K562 (cell line): ENCODE measurements at regions not wholly inside any gene's neighbourhood (a gene's known extent, or its start where the extent isn't known, plus 50 kb on each side); places are given as distances from the start of the nearest gene placed in this dataset.

Experiments used
- ATAC-seq: fragments of 200-7000 bp; cut with Tn5 transposase; 3 replicates; pipeline ENCODE4 v1.9.1; 2020; ENCODE audit warnings: moderate library complexity
- BruUV-seq: library from RNA; stranded (reverse); fragments of 400-500 nt; replicated peaks from 2 replicates; lab custom pipeline; 2021; lab: Mats Ljungman, UMichigan
- CTCF ChIA-PET: fragments of 300-600 bp; formaldehyde crosslinking; extraction: SDS; loops from one replicate; lab custom pipeline; 2021; ENCODE audit warnings: low intra/inter-chr PET ratio; lab: Yijun Ruan, JAX
- POLR2A ChIA-PET: fragments of 300-600, 350-650 bp; sonication (Branson Sonifier 250); formaldehyde crosslinking; extraction: SDS; loops from one replicate; lab custom pipeline; 2021; ENCODE audit warnings: antibody characterized with exemption, inconsistent platforms; lab: Yijun Ruan, JAX
- DNase-seq, 4 experiments: peaks; one replicate each; pipeline versions ENCODE4 v3.0.0 to v3.0.0-alpha.2; 2011 to 2018; ENCODE audit warnings: low spot score in 3 of 4, mixed read lengths in 3 of 4; ENCODE audit errors: extremely low read depth in 1 of 4
- FAIRE-seq: peaks from 2 replicates; lab custom pipeline; 2011; peaks lifted over from hg19 to GRCh38; lab: Jason Lieb, UNC
- H2AFZ ChIP-seq: 2 replicates; pipeline ENCODE4 v1.6.0; 2011; ENCODE audit warnings: low read depth, low read length, control low read depth, inconsistent platforms
- H3K27ac ChIP-seq: fragments of 200-600 bp; 3 replicates; pipeline ENCODE4 v1.8.0; 2011; ENCODE audit warnings: low read depth, mild to moderate bottlenecking, control low read depth, inconsistent platforms, low read length, moderate library complexity, mixed read lengths; ENCODE audit errors: extremely low read depth
- H3K27me3 ChIP-seq, 2 experiments: fragments of 300-600 bp in 1 of 2; 2 replicates in 1 of 2; 3 replicates in 1 of 2; pipeline versions ENCODE4 v1.6.0 to v1.8.0; 2011; ENCODE audit warnings: inconsistent platforms in 2 of 2, low read length in 2 of 2, mild to moderate bottlenecking in 1 of 2, mixed read lengths in 1 of 2, moderate library complexity in 1 of 2; ENCODE audit not compliant: control insufficient read depth in 2 of 2, insufficient read depth in 2 of 2
- H3K36me3 ChIP-seq: fragments of 300-600 bp; 3 replicates; pipeline ENCODE4 v1.8.0; 2011; ENCODE audit warnings: mild to moderate bottlenecking, low read length, inconsistent platforms; ENCODE audit not compliant: control insufficient read depth, insufficient read depth
- H3K4me1 ChIP-seq, 2 experiments: fragments of 200-600 bp in 1 of 2; replicated peaks in 1 of 2; 2 replicates in 1 of 2; 3 replicates in 1 of 2; pipeline versions ENCODE4 v1.5.1 to v1.8.0; 2011; ENCODE audit warnings: inconsistent platforms in 2 of 2, low read length in 2 of 2, mild to moderate bottlenecking in 1 of 2, mixed read lengths in 1 of 2, moderate library complexity in 1 of 2; ENCODE audit not compliant: control insufficient read depth in 2 of 2, insufficient read depth in 2 of 2
- H3K4me2 ChIP-seq: 2 replicates; pipeline ENCODE4 v1.6.1; 2011; ENCODE audit warnings: low read length, control low read depth, inconsistent platforms, mixed read lengths; ENCODE audit not compliant: insufficient read depth
- H3K4me3 ChIP-seq: fragments of 200-600 bp; sonication (generic), shearing (Covaris generic); 2 replicates; pipeline ENCODE4 v1.5.1; 2016; ENCODE audit warnings: control low read depth, inconsistent platforms
- H3K79me2 ChIP-seq: fragments of 200-600 bp; 3 replicates; pipeline ENCODE4 v1.8.0; 2011; ENCODE audit warnings: low read length, inconsistent platforms; ENCODE audit not compliant: control insufficient read depth, insufficient read depth
- H3K9ac ChIP-seq, 2 experiments: 2 replicates each; pipeline versions ENCODE4 v1.6.0 to v1.6.1; 2011; ENCODE audit warnings: low read depth in 2 of 2, low read length in 2 of 2, control low read depth in 1 of 2, inconsistent platforms in 1 of 2, mild to moderate bottlenecking in 1 of 2, mixed read lengths in 1 of 2; ENCODE audit not compliant: insufficient read depth in 1 of 2
- H3K9me1 ChIP-seq: one replicate; pipeline ENCODE4 v1.6.0; 2011; ENCODE audit warnings: inconsistent platforms, mild to moderate bottlenecking, low read length, moderate library complexity; ENCODE audit not compliant: control insufficient read depth, insufficient read depth
- H3K9me3 ChIP-seq: replicated peaks from 2 replicates; pipeline ENCODE4 v1.5.1; 2011; ENCODE audit warnings: low read depth, low read length, inconsistent platforms; ENCODE audit not compliant: control insufficient read depth, insufficient read depth
- H4K20me1 ChIP-seq: replicated peaks from 2 replicates; pipeline ENCODE4 v1.6.1; 2011; ENCODE audit warnings: low read length, inconsistent platforms, mixed read lengths; ENCODE audit not compliant: control insufficient read depth, insufficient read depth
- ARID1B ChIP-seq: fragments of 450-650 bp; IDR thresholded peaks from 2 replicates; pipeline ENCODE4 v1.6.1; 2016; ENCODE audit warnings: antibody characterized with exemption, mild to moderate bottlenecking, inconsistent platforms
- ATF6 ChIP-seq: sonication (generic); formaldehyde crosslinking; IDR thresholded peaks from 2 replicates; pipeline ENCODE4 v1.4.0; 2020; ENCODE audit warnings: mild to moderate bottlenecking, missing genetic modification reagents
- CEBPG ChIP-seq, 3 experiments: fragments of 200-800 bp in 1 of 3; sonication (Bioruptor generic) in 1 of 3; sonication (generic) in 1 of 3; formaldehyde crosslinking in 1 of 3; IDR thresholded peaks in 2 of 3; conservative IDR thresholded peaks in 1 of 3; 2 replicates each; pipeline versions ENCODE4 v1.6.1 to v1.8.0; 2016 to 2022; ENCODE audit warnings: missing compliant biosample characterization in 2 of 3, missing genetic modification characterization in 2 of 3, mild to moderate bottlenecking in 1 of 3, missing genetic modification reagents in 1 of 3
- ETV6 ChIP-seq, 3 experiments: fragments of 150-350 bp in 1 of 3; sonication (generic) in 1 of 3; formaldehyde crosslinking in 1 of 3; IDR thresholded peaks; 2 replicates each; pipeline versions ENCODE4 v1.6.1 to v1.8.0; 2014 to 2022; ENCODE audit warnings: borderline replicate concordance in 2 of 3, low read depth in 2 of 3, antibody characterized with exemption in 1 of 3, low read length in 1 of 3, mild to moderate bottlenecking in 1 of 3, missing genetic modification reagents in 1 of 3
- FOXP1 ChIP-seq: sonication (generic); formaldehyde crosslinking; IDR thresholded peaks from 2 replicates; pipeline ENCODE4 v1.8.0; 2022; ENCODE audit warnings: mild to moderate bottlenecking, missing genetic modification reagents
- HSF4 ChIP-seq: fragments of 250-450 bp; sonication (Bioruptor Pico); IDR thresholded peaks from 2 replicates; pipeline ENCODE4 v2.1.2; 2022; ENCODE audit warnings: mild to moderate bottlenecking, moderate library complexity, borderline replicate concordance
- L3MBTL2 ChIP-seq: fragments of 450-650 bp; IDR thresholded peaks from 2 replicates; pipeline ENCODE4 v1.6.1; 2016; ENCODE audit warnings: mild to moderate bottlenecking, moderate library complexity
- MAZ ChIP-seq, 2 experiments: fragments of 450-650 bp in 1 of 2; sonication (generic) in 1 of 2; formaldehyde crosslinking; IDR thresholded peaks in 1 of 2; conservative IDR thresholded peaks in 1 of 2; 2 replicates each; pipeline versions ENCODE4 v1.4.0 to v1.5.0; 2020; ENCODE audit warnings: mild to moderate bottlenecking in 1 of 2, missing genetic modification reagents in 1 of 2
- MEIS2 ChIP-seq: fragments of 450-650 bp; IDR thresholded peaks from 2 replicates; pipeline ENCODE4 v1.6.1; 2014; ENCODE audit warnings: mild to moderate bottlenecking; ENCODE audit not compliant: partially characterized antibody
- NFATC3 ChIP-seq: fragments of 450-650 bp; IDR thresholded peaks from 2 replicates; pipeline ENCODE4 v1.6.1; 2017; ENCODE audit warnings: mild to moderate bottlenecking
- NFRKB ChIP-seq: fragments of 450-650 bp; IDR thresholded peaks from 2 replicates; pipeline ENCODE4 v1.6.1; 2016; ENCODE audit warnings: low read depth
- NUFIP1 ChIP-seq: fragments of 450-650 bp; IDR thresholded peaks from 2 replicates; pipeline ENCODE4 v1.6.1; 2018; ENCODE audit not compliant: partially characterized antibody
- SMAD3 ChIP-seq: fragments of 450-650 bp; formaldehyde crosslinking; conservative IDR thresholded peaks from 2 replicates; pipeline ENCODE4 v1.4.0; 2020; ENCODE audit warnings: mild to moderate bottlenecking
- TBP ChIP-seq: optimal IDR thresholded peaks from 2 replicates; pipeline ENCODE3; 2011; ENCODE audit warnings: low read depth, low read length, improper control_type of control experiment
- ZNF586 ChIP-seq: fragments of 450-650 bp; formaldehyde crosslinking; conservative IDR thresholded peaks from 2 replicates; pipeline ENCODE4 v1.4.0; 2020; ENCODE audit warnings: mild to moderate bottlenecking, moderate library complexity
- ZNF740 ChIP-seq, 3 experiments: fragments of 200-800 bp in 1 of 3; sonication (Bioruptor generic) in 1 of 3; sonication (generic) in 1 of 3; formaldehyde crosslinking in 1 of 3; IDR thresholded peaks; 2 replicates each; pipeline versions ENCODE4 v1.6.1 to v1.8.0; 2016 to 2022; ENCODE audit warnings: mild to moderate bottlenecking in 2 of 3, missing compliant biosample characterization in 2 of 3, missing genetic modification characterization in 2 of 3, missing genetic modification reagents in 1 of 3
- ZZZ3 ChIP-seq: fragments of 450-650 bp; IDR thresholded peaks from 2 replicates; pipeline ENCODE4 v1.6.1; 2016; ENCODE audit warnings: antibody characterized with exemption, mild to moderate bottlenecking, moderate library complexity
- WGBS: fragments of 100-300 bp; shearing (Covaris generic); methylation state at CpG from one replicate; pipeline ENCODE4 v1.1.6; 2016; ENCODE audit warnings: low coverage, mixed read lengths; ENCODE audit not compliant: insufficient coverage; ENCODE audit errors: missing lambda C conversion rate; 5-methylcytosine and 5-hydroxymethylcytosine counted together
- in situ Hi-C: fragments of 300-500 bp; cut with MboI; formaldehyde crosslinking; loops from 4 replicates; pipeline ENCODE4 v1.15.0; 2018; ENCODE audit warnings: inconsistent platforms, mixed read lengths
- intact Hi-C: fragments of 100-400 bp; cut with micrococcal nuclease; formaldehyde crosslinking; loops from 2 replicates; pipeline ENCODE4 v1.14.2; 2022

- Histone ChIP-seq H3K9me3 (no peaks in the 10 kb centered on the region), H3K9me1 (no peaks in the 10 kb centered on the region), H3K79me2 (no peaks in the 10 kb centered on the region), H3K9ac (no peak overlapping the region), H2AFZ (no peak overlapping the region), H3K4me2 (no peak overlapping the region), H3K27ac (no peak overlapping the region), H3K4me1 (no peaks in the 10 kb centered on the region), H4K20me1 (no peaks in the 10 kb centered on the region), H3K27me3 (no peaks in the 10 kb centered on the region), H3K4me3 (no peak overlapping the region), H3K36me3 (no peaks in the 10 kb centered on the region)
- ChIA-PET POLR2A (no interaction called here), CTCF (no interaction called here)
- no peak for FAIRE-seq
- TF ChIP-seq NFATC3, result no peak
- no peak for TF ChIP-seq CEBPG (CRISPR knock-in tag; IDR thresholded peaks at IDR 0.05)
- no peak for TF ChIP-seq CEBPG (tag; conservative IDR thresholded peaks at IDR 0.05 in 1 of 2, IDR thresholded peaks at IDR 0.05 in 1 of 2)
- TF ChIP-seq ZNF740 (CRISPR knock-in tag; IDR thresholded peaks at IDR 0.05), result no peak
- TF ChIP-seq ZNF740 (tag; IDR thresholded peaks at IDR 0.05), result no peak
- no peak for TF ChIP-seq HSF4 (CRISPR knock-in tag)
- TF ChIP-seq MAZ (CRISPR knock-in tag; conservative IDR thresholded peaks at IDR 0.05 in 1 of 2, IDR thresholded peaks at IDR 0.05 in 1 of 2), result no peak
- no peak for TF ChIP-seq ATF6 (CRISPR knock-in tag)
- TF ChIP-seq L3MBTL2, result no peak
- TF ChIP-seq TBP, result no peak
- no peak for TF ChIP-seq NFRKB
- TF ChIP-seq ARID1B, result no peak
- no peak for TF ChIP-seq SMAD3 (CRISPR knock-in tag)
- no peak for TF ChIP-seq ZNF586 (CRISPR knock-in tag)
- TF ChIP-seq NUFIP1, result no peak
- no peak for TF ChIP-seq FOXP1 (CRISPR knock-in tag)
- no peak for TF ChIP-seq MEIS2
- no peak for TF ChIP-seq ZZZ3
- no peak for TF ChIP-seq ETV6 (IDR thresholded peaks at IDR 0.05; ENCODE audit: borderline replicate concordance in 1 of 2, low read depth in 2 of 2, low read length in 1 of 2)
- no peak for TF ChIP-seq ETV6 (CRISPR knock-in tag; IDR thresholded peaks at IDR 0.05; ENCODE audit: borderline replicate concordance)
- intact Hi-C loops, result no loop called here
- no peak for DNase-seq
- 0% methylated on average over 3 of the region's 3 CpGs for WGBS
- ATAC-seq, result no peak
- in situ Hi-C loops, result no loop called here
- no TSS peak for BruUV-seq
Observed at GRCh38 chr7:8965177-8965576, 531.8 kb downstream of the NXPH1 start.
